Panc1 (cell line): ENCODE measurements at regions not wholly inside any gene's neighbourhood (a gene's known extent, or its start where the extent isn't known, plus 50 kb on each side); places are given as distances from the start of the nearest gene placed in this dataset.

ENCODE experiments used
- ATAC-seq: fragments of 200-7000 bp; cut with Tn5 transposase; 2 replicates; pipeline ENCODE4 v1.9.1; 2020; ENCODE audit warnings: mild to moderate bottlenecking, moderate library complexity
- BruUV-seq: library from RNA; stranded (reverse); fragments of 400-500 nt; replicated peaks from 2 replicates; lab custom pipeline; 2021; lab: Mats Ljungman, UMichigan
- CTCF ChIA-PET: fragments of 300-600 bp; sonication (Branson Sonifier 250); formaldehyde crosslinking; loops from one replicate; lab custom pipeline; 2022; ENCODE audit warnings: antibody characterized with exemption; lab: Charles Lee
- POLR2A ChIA-PET: fragments of 300-600 bp; sonication (Branson Sonifier 250); formaldehyde crosslinking; loops from one replicate; lab custom pipeline; 2022; ENCODE audit warnings: antibody characterized with exemption; lab: Charles Lee
- DNase-seq: peaks from one replicate; pipeline ENCODE4 v3.0.0-alpha.2; 2010; ENCODE audit warnings: low read depth, low spot score
- H3K27ac ChIP-seq: 2 replicates; pipeline ENCODE4 v1.5.1; 2011; ENCODE audit warnings: mild to moderate bottlenecking, low read length, inconsistent platforms
- H3K27me3 ChIP-seq: fragments of 200-500 bp; sonication (Bioruptor generic); 2 replicates; pipeline ENCODE4 v1.6.0; 2014; ENCODE audit warnings: low read length, inconsistent platforms; ENCODE audit not compliant: control insufficient read depth, insufficient read depth
- H3K36me3 ChIP-seq: fragments of 200-500 bp; sonication (Bioruptor generic); 2 replicates; pipeline ENCODE4 v1.5.1; 2014; ENCODE audit warnings: inconsistent platforms, mild to moderate bottlenecking, low read length, moderate library complexity; ENCODE audit not compliant: control insufficient read depth, insufficient read depth
- H3K4me1 ChIP-seq: 2 replicates; pipeline ENCODE4 v1.5.1; 2011; ENCODE audit warnings: inconsistent platforms, mild to moderate bottlenecking, low read length, moderate library complexity; ENCODE audit not compliant: control insufficient read depth, insufficient read depth
- H3K4me3 ChIP-seq, 2 experiments: 2 replicates each; pipeline ENCODE4 v1.5.1; 2011 to 2012; ENCODE audit warnings: low read depth in 2 of 2, low read length in 2 of 2, mild to moderate bottlenecking in 2 of 2, inconsistent platforms in 1 of 2, moderate library complexity in 1 of 2
- H3K9me3 ChIP-seq: fragments of 200-500 bp; sonication (Bioruptor generic); 2 replicates; pipeline ENCODE4 v1.5.1; 2014; ENCODE audit warnings: low read depth, mild to moderate bottlenecking, inconsistent platforms, low read length, moderate library complexity; ENCODE audit not compliant: control insufficient read depth, insufficient read depth
- POLR2AphosphoS5 ChIP-seq: IDR thresholded peaks from 2 replicates; pipeline ENCODE4 v1.6.1; 2012; ENCODE audit warnings: mild to moderate bottlenecking, low read depth, low read length, moderate library complexity
- REST ChIP-seq, 2 experiments: IDR thresholded peaks; 2 replicates each; pipeline ENCODE4 v1.6.1; 2011 to 2012; ENCODE audit warnings: low read depth in 2 of 2, control low read depth in 1 of 2, low read length in 1 of 2, mild to moderate bottlenecking in 1 of 2, moderate library complexity in 1 of 2; ENCODE audit not compliant: insufficient read depth in 1 of 2
- SIN3A ChIP-seq: IDR thresholded peaks from 2 replicates; pipeline ENCODE4 v1.6.1; 2012; ENCODE audit warnings: low read depth, mild to moderate bottlenecking, low read length, moderate library complexity, borderline replicate concordance; ENCODE audit not compliant: insufficient read depth
- TCF7L2 ChIP-seq: IDR thresholded peaks from 2 replicates; pipeline ENCODE4 v1.6.1; 2011; ENCODE audit warnings: mild to moderate bottlenecking, low read depth, low read length, inconsistent platforms
- in situ Hi-C: cut with HindIII; loops from 2 replicates; pipeline ENCODE4 v1.10.0; 2016; ENCODE audit warnings: low sequenced_read_pairs, low pct_unique_long_range_greater_than_20kb
- intact Hi-C: fragments of 100-400 bp; cut with micrococcal nuclease; formaldehyde crosslinking; loops from one replicate; pipeline ENCODE4 v1.10.0; 2022; ENCODE audit not compliant: unreplicated experiment
- TF ChIP-seq, protein P1 (sequence below): fragments of 450-650 bp; IDR thresholded peaks from 2 replicates; pipeline ENCODE4 v1.5.1; 2017; ENCODE audit warnings: mild to moderate bottlenecking

DNA sequence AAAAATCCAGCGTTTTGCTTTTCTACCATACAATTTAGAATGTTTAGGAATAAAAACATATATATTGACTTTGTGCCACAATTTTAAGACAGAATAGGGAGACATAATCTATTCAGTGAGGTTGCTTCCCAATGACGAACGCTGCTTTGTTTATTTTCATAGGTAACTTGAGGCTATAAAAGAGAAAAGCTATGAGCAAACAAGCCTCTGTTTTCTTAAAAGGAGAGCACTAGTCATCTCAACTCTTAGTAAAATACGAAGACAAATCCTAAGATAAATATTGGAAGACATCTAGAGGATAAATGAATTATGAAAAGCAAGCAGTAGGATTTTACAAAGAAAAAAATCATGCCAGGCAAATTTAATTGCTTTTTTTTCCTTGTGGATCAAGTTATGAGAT lies 363.6 kb downstream of the ANXA1 start:
- no peaks in the 10 kb centered on the region for H3K4me1 ChIP-seq
- POLR2A ChIA-PET = no interaction called here
- TF ChIP-seq REST (IDR thresholded peaks at IDR 0.05; ENCODE audit: insufficient read depth in 1 of 2, low read depth in 2 of 2, low read length in 1 of 2) = no peak
- no peak for TF ChIP-seq SIN3A
- no peak for TF ChIP-seq TCF7L2
- TF ChIP-seq POLR2AphosphoS5 = no peak
- TF ChIP-seq, protein P1, sequence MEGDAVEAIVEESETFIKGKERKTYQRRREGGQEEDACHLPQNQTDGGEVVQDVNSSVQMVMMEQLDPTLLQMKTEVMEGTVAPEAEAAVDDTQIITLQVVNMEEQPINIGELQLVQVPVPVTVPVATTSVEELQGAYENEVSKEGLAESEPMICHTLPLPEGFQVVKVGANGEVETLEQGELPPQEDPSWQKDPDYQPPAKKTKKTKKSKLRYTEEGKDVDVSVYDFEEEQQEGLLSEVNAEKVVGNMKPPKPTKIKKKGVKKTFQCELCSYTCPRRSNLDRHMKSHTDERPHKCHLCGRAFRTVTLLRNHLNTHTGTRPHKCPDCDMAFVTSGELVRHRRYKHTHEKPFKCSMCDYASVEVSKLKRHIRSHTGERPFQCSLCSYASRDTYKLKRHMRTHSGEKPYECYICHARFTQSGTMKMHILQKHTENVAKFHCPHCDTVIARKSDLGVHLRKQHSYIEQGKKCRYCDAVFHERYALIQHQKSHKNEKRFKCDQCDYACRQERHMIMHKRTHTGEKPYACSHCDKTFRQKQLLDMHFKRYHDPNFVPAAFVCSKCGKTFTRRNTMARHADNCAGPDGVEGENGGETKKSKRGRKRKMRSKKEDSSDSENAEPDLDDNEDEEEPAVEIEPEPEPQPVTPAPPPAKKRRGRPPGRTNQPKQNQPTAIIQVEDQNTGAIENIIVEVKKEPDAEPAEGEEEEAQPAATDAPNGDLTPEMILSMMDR = no peak
- H3K4me3 ChIP-seq = no peak overlapping the region
- DNase-seq (no peak), ATAC-seq (no peak)
- no peaks in the 10 kb centered on the region for H3K36me3 ChIP-seq
- H3K27me3 ChIP-seq = no peaks in the 10 kb centered on the region
- H3K27ac ChIP-seq = no peak overlapping the region
- no TSS peak for BruUV-seq
- intact Hi-C loops = loop anchor here (10.0 kb wide), 1 partner anchor 50 kb away; no protein-coding TSS in a partner anchor
- no peaks in the 10 kb centered on the region for H3K9me3 ChIP-seq
- CTCF ChIA-PET = no interaction called here
- in situ Hi-C loops = no loop called here

- Histone ChIP-seq H3K4me1 (no peaks in the 10 kb centered on the region), H3K27me3 (no peaks in the 10 kb centered on the region), H3K9me3 (no peaks in the 10 kb centered on the region), H3K27ac (no peak overlapping the region), H3K36me3 (no peaks in the 10 kb centered on the region), H3K4me3 (no peak overlapping the region)
- CTCF ChIA-PET = no interaction called here
- DNase-seq = no peak
- TF ChIP-seq, protein P1 = no peak
- no peak for TF ChIP-seq REST (IDR thresholded peaks at IDR 0.05; ENCODE audit: insufficient read depth in 1 of 2, low read depth in 2 of 2, low read length in 1 of 2)
- in situ Hi-C loops = no loop called here
- no TSS peak for BruUV-seq
- POLR2A ChIA-PET = no interaction called here
- ATAC-seq = no peak
- intact Hi-C loops = no loop called here
Observed at GRCh38 chr9:73523391-73523790, 371.7 kb downstream of the ANXA1 start.
